HCT116 (cell line): ENCODE measurements at regions not wholly inside any gene's neighbourhood (a gene's known extent, or its start where the extent isn't known, plus 50 kb on each side); places are given as distances from the start of the nearest gene placed in this dataset.

Experiments used
- ATAC-seq: fragments of 200-7000 bp; cut with Tn5 transposase; 2 replicates; pipeline ENCODE4 v1.9.1; 2020; ENCODE audit warnings: mild to moderate bottlenecking, moderate library complexity
- BruUV-seq: library from RNA; stranded (reverse); fragments of 400-500 nt; replicated peaks from 2 replicates; lab custom pipeline; 2021; lab: Mats Ljungman, UMichigan
- CTCF ChIA-PET: fragments of 300-600 bp; sonication (Branson Sonifier 250); formaldehyde crosslinking; loops from one replicate; lab custom pipeline; 2021; ENCODE audit warnings: antibody characterized with exemption; lab: Charles Lee
- POLR2A ChIA-PET: fragments of 300-600, 350-600 bp; sonication (Branson Sonifier 250); formaldehyde crosslinking; loops from one replicate; lab custom pipeline; 2021; ENCODE audit warnings: antibody characterized with exemption; lab: Charles Lee
- RAD21 ChIA-PET, 2 experiments: fragments of 300-600 bp; sonication (Branson Sonifier 250); formaldehyde crosslinking; loops; one replicate each; lab custom pipeline; 2023; ENCODE audit warnings: low total read pairs in 2 of 2; ENCODE audit not compliant: uncharacterized antibody in 2 of 2, unreplicated experiment in 2 of 2, low non-redundant PET in 1 of 2; lab: Charles Lee
- DNase-seq: peaks from one replicate; pipeline ENCODE4 v3.0.0-alpha.2; 2010; ENCODE audit warnings: low read depth, low spot score
- H2AFZ ChIP-seq: fragments of 200-600 bp; shearing (Covaris generic), sonication (generic); 2 replicates; pipeline ENCODE4 v1.6.1; 2017; ENCODE audit warnings: low read depth, mixed run types, mixed read lengths, antibody characterized with exemption, low read length; ENCODE audit not compliant: poor library complexity, severe bottlenecking
- H3K27ac ChIP-seq: 2 replicates; pipeline ENCODE4 v1.5.1; 2012; ENCODE audit warnings: low read depth, low read length
- H3K27me3 ChIP-seq: fragments of 200-600 bp; sonication (generic); 2 replicates; pipeline ENCODE4 v1.6.1; 2016; ENCODE audit warnings: mixed run types, low read length, mixed read lengths; ENCODE audit not compliant: insufficient read depth
- H3K36me3 ChIP-seq, 2 experiments: fragments of 200-500 bp in 1 of 2; fragments of 200-600 bp in 1 of 2; sonication (Bioruptor generic) in 1 of 2; sonication (generic) in 1 of 2; 2 replicates each; pipeline versions ENCODE4 v1.5.1 to v1.6.1; 2014 to 2016; ENCODE audit warnings: low read length in 2 of 2, inconsistent platforms in 1 of 2, mixed read lengths in 1 of 2, mixed run types in 1 of 2; ENCODE audit not compliant: insufficient read depth in 2 of 2, control insufficient read depth in 1 of 2
- H3K4me1 ChIP-seq, 2 experiments: fragments of 200-600 bp in 1 of 2; sonication (generic) in 1 of 2; 2 replicates each; pipeline versions ENCODE4 v1.5.1 to v1.6.1; 2012 to 2017; ENCODE audit warnings: low read length in 2 of 2, inconsistent platforms in 1 of 2, mild to moderate bottlenecking in 1 of 2, mixed read lengths in 1 of 2, mixed run types in 1 of 2, moderate library complexity in 1 of 2; ENCODE audit not compliant: insufficient read depth in 2 of 2, control insufficient read depth in 1 of 2
- H3K4me2 ChIP-seq: fragments of 200-600 bp; sonication (generic); 2 replicates; pipeline ENCODE4 v1.6.1; 2017; ENCODE audit warnings: mixed run types, low read length, mixed read lengths
- H3K4me3 ChIP-seq, 2 experiments: fragments of 200-600 bp in 1 of 2; sonication (generic) in 1 of 2; replicated peaks in 1 of 2; 2 replicates each; pipeline ENCODE4 v1.5.1; 2011 to 2016; ENCODE audit warnings: low read length in 2 of 2, control low read depth in 1 of 2, low read depth in 1 of 2, mild to moderate bottlenecking in 1 of 2, mixed read lengths in 1 of 2, mixed run types in 1 of 2
- H3K79me2 ChIP-seq: fragments of 200-600 bp; sonication (generic); 2 replicates; pipeline ENCODE4 v1.6.1; 2017; ENCODE audit warnings: mild to moderate bottlenecking, mixed run types, low read length, moderate library complexity, mixed read lengths; ENCODE audit not compliant: insufficient read depth
- H3K9ac ChIP-seq: fragments of 200-600 bp; sonication (generic); 2 replicates; pipeline ENCODE4 v1.6.1; 2016; ENCODE audit warnings: low read length, mixed read lengths
- H3K9me2 ChIP-seq: fragments of 200-600 bp; sonication (generic), shearing (Covaris generic); 2 replicates; pipeline ENCODE4 v1.6.1; 2017; ENCODE audit warnings: mixed run types, mild to moderate bottlenecking, moderate library complexity; ENCODE audit not compliant: insufficient read depth
- H3K9me3 ChIP-seq, 2 experiments: fragments of 200-500 bp in 1 of 2; fragments of 200-600 bp in 1 of 2; sonication (Bioruptor generic) in 1 of 2; sonication (generic) in 1 of 2; 2 replicates each; pipeline ENCODE4 v1.6.1; 2014 to 2017; ENCODE audit warnings: low read length in 2 of 2, mixed read lengths in 2 of 2, inconsistent platforms in 1 of 2, low read depth in 1 of 2, mild to moderate bottlenecking in 1 of 2, mixed run types in 1 of 2, moderate library complexity in 1 of 2; ENCODE audit not compliant: control insufficient read depth in 1 of 2, insufficient read depth in 1 of 2
- H4K20me1 ChIP-seq: fragments of 200-600 bp; sonication (generic), shearing (Covaris generic); 2 replicates; pipeline ENCODE4 v1.6.1; 2017; ENCODE audit warnings: mixed run types, mild to moderate bottlenecking, moderate library complexity; ENCODE audit not compliant: insufficient read depth
- ATF3 ChIP-seq: IDR thresholded peaks from 2 replicates; pipeline ENCODE4 v1.6.1; 2012
- CBX3 ChIP-seq: IDR thresholded peaks from 2 replicates; pipeline ENCODE4 v1.6.1; 2012; ENCODE audit warnings: low read depth
- CTCF ChIP-seq, 3 experiments: fragments of 200-600 bp in 1 of 3; sonication (generic) in 1 of 3; IDR thresholded peaks in 2 of 3; conservative IDR thresholded peaks in 1 of 3; 2 replicates each; pipeline ENCODE4 v1.5.1; 2012 to 2017; ENCODE audit warnings: low read depth in 2 of 3, low read length in 2 of 3, antibody characterized with exemption in 1 of 3, borderline replicate concordance in 1 of 3, control low read depth in 1 of 3, mild to moderate bottlenecking in 1 of 3, mixed read lengths in 1 of 3, mixed run types in 1 of 3, moderate library complexity in 1 of 3; ENCODE audit not compliant: insufficient read depth in 1 of 3
- EZH2 ChIP-seq: fragments of 200-600 bp; sonication (generic); IDR thresholded peaks from 2 replicates; pipeline ENCODE4 v1.6.1; 2017; ENCODE audit warnings: antibody characterized with exemption, mixed run types
- FOSL1 ChIP-seq: IDR thresholded peaks from 2 replicates; pipeline ENCODE4 v1.6.1; 2012; ENCODE audit warnings: low read depth
- MAX ChIP-seq: IDR thresholded peaks from 2 replicates; pipeline ENCODE4 v1.6.1; 2012
- RAD21 ChIP-seq: IDR thresholded peaks from 2 replicates; pipeline ENCODE4 v1.6.1; 2012; ENCODE audit warnings: low read depth, mild to moderate bottlenecking
- SP1 ChIP-seq: IDR thresholded peaks from 2 replicates; pipeline ENCODE4 v1.6.1; 2012; ENCODE audit warnings: low read depth
- TCF7L2 ChIP-seq: IDR thresholded peaks from 2 replicates; pipeline ENCODE4 v1.7.0; 2011; ENCODE audit warnings: borderline replicate concordance, inconsistent platforms; ENCODE audit not compliant: insufficient read depth, insufficient read length; ENCODE audit errors: extremely low read depth
- YY1 ChIP-seq: IDR thresholded peaks from 2 replicates; pipeline ENCODE4 v1.6.1; 2011; ENCODE audit warnings: low read length, low read depth, moderate library complexity, mild to moderate bottlenecking; ENCODE audit not compliant: insufficient replicate concordance; ENCODE audit errors: extremely low read depth
- intact Hi-C: fragments of 100-400 bp; cut with micrococcal nuclease; formaldehyde crosslinking; loops from 2 replicates; pipeline ENCODE4 v1.10.0; 2022

- no peak overlapping the region for H3K9ac ChIP-seq
- no peak for ATAC-seq
- intact Hi-C loops, result no loop called here
- ChIA-PET CTCF (no interaction called here), RAD21 (no interaction called here), POLR2A (no interaction called here)
- no peaks in the 10 kb centered on the region for H3K79me2 ChIP-seq
- no peak overlapping the region for H3K4me3 ChIP-seq
- H3K36me3 ChIP-seq, result no peaks in the 10 kb centered on the region
- H4K20me1 ChIP-seq, result no peaks in the 10 kb centered on the region
- no peaks in the 10 kb centered on the region for H3K9me2 ChIP-seq
- H3K27ac ChIP-seq, result no peak overlapping the region
- no peak overlapping the region for H3K4me2 ChIP-seq
- TF ChIP-seq EZH2, result no peak
- TF ChIP-seq MAX, result no peak
- TF ChIP-seq CBX3, result no peak
- no peak for TF ChIP-seq SP1
- no peak for TF ChIP-seq YY1
- no peak for TF ChIP-seq CTCF (IDR thresholded peaks at IDR 0.05 in 2 of 3, conservative IDR thresholded peaks at IDR 0.05 in 1 of 3; ENCODE audit: borderline replicate concordance in 1 of 3, insufficient read depth in 1 of 3, low read depth in 2 of 3, low read length in 2 of 3)
- no peak for TF ChIP-seq ATF3
- no peak for TF ChIP-seq TCF7L2
- no peak for TF ChIP-seq RAD21
- TF ChIP-seq FOSL1, result no peak
- no peaks in the 10 kb centered on the region for H3K27me3 ChIP-seq
- no peaks in the 10 kb centered on the region for H3K4me1 ChIP-seq
- no peak for DNase-seq
- BruUV-seq, result no TSS peak
- no peak overlapping the region for H2AFZ ChIP-seq
- H3K9me3 ChIP-seq, result no peaks in the 10 kb centered on the region
Measured at GRCh38 chr4:19014594-19014993, 993.0 kb upstream of the LCORL start.
